Dermis microvascular lymphatic vessel endothelial cell (primary cell): ENCODE measurements at regions not wholly inside any gene's neighbourhood (a gene's known extent, or its start where the extent isn't known, plus 50 kb on each side); places are given as distances from the start of the nearest gene placed in this dataset.
"Not testable (repeated sequence)": the region's sequence is repeated elsewhere in the genome, so short reads cannot be mapped to it uniquely, and the experiment has no call there.

ENCODE experiments used
- DNase-seq, 2 donors: peaks; one replicate each; pipeline versions ENCODE4 v3.0.0 to v3.0.0-alpha.2; 2010; ENCODE audit warnings: low read depth in 2 of 2

- DNase-seq, result no peak
Measured at GRCh38 chr3:197407526-197407925, 109.1 kb upstream of the DLG1 start.

- no peak for DNase-seq
Measured at GRCh38 chr3:197407053-197407452, 108.6 kb upstream of the DLG1 start.

- peak; percentile 34 to 70 for DNase-seq
Measured at GRCh38 chr3:197406266-197406665, 107.9 kb upstream of the DLG1 start.

- no peak for DNase-seq
Measured at GRCh38 chr3:197404754-197405153, 106.3 kb upstream of the DLG1 start.

- no peak for DNase-seq
Measured at GRCh38 chr3:197404030-197404429, 105.6 kb upstream of the DLG1 start.

- not testable (repeated sequence) for DNase-seq
Measured at GRCh38 chr3:197402401-197402800, 104.0 kb upstream of the DLG1 start.

- DNase-seq, result no peak
Measured at GRCh38 chr3:197399486-197399885, 101.1 kb upstream of the DLG1 start.

- no peak for DNase-seq
Measured at GRCh38 chr3:197398286-197398878, 100.0 kb upstream of the DLG1 start.

- DNase-seq, result no peak
Measured at GRCh38 chr3:197397838-197398237, 99.4 kb upstream of the DLG1 start.

- DNase-seq, result peak in 1 of 2 donors; percentile 74
Measured at GRCh38 chr3:197394464-197395321, 96.3 kb upstream of the DLG1 start.

- not testable (repeated sequence) for DNase-seq
Measured at GRCh38 chr3:197394126-197394463, 95.7 kb upstream of the DLG1 start.

GRCh38 chr3:197393711-197394110 lies 95.3 kb upstream of the DLG1 start:
- no peak for DNase-seq

GRCh38 chr3:197392961-197393360 lies 94.5 kb upstream of the DLG1 start:
- DNase-seq, result peak in 1 of 2 donors; percentile 85

GRCh38 chr3:197381371-197381770 lies 83.0 kb upstream of the DLG1 start:
- DNase-seq, result no peak

- DNase-seq, result no peak
Measured at GRCh38 chr3:197380786-197381185, 82.4 kb upstream of the DLG1 start.

GRCh38 chr3:197378985-197379718 lies 80.7 kb upstream of the DLG1 start:
- DNase-seq, result no peak

GRCh38 chr3:197376735-197377555 lies 78.5 kb upstream of the DLG1 start:
- DNase-seq, result no peak

GRCh38 chr3:197376020-197376419 lies 77.6 kb upstream of the DLG1 start:
- no peak for DNase-seq

- DNase-seq, result no peak
Measured at GRCh38 chr3:197375001-197375441, 76.6 kb upstream of the DLG1 start.

GRCh38 chr3:197373096-197373495 lies 74.7 kb upstream of the DLG1 start:
- no peak for DNase-seq

GRCh38 chr3:197372047-197372661 lies 73.7 kb upstream of the DLG1 start:
- DNase-seq, result no peak
